ENCODE measurements at regions not wholly inside any gene's neighbourhood (a gene's known extent, or its start where the extent isn't known, plus 50 kb on each side); places are given as distances from the start of the nearest gene placed in this dataset.

DNA sequence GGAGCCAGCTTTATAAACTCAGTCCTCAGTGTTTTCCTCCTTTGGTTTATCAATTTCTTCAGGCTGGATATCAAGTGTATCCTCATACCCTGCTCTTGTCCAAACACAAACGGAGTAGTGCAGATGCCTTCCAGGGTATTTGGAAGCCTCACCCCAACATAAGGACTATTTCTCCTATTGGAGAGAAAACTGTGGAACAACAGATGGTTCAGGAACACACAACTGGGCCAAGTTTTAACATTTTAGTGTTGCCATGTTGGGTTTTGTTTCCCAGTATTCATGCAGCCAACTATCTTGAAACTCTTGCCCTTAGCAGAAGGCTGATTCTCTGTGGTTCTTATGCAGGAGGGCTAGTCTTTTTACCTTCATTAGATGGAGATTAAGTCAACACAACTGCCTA lies 398.1 kb downstream of the GABRB3 start:
- DNase-seq, result no peak

DNA sequence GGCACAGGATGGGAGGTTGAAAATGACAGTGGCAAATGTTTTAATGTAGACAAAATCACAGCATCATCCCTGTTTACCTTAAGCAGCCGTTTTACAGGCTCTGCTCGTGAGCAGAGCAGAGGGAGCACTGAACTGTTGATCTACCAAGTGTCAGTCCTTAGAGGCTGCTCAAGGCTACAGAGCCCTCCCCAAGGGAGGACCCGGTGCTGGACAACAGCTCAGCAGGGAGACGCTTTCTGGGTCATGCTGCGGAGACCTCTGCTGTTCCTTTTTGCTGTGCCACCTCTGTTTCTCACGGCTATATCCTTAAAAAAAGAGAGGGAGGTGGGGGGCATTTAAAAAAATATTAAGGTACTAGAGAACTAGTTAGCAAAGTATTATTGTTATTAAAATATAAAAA lies 400.2 kb downstream of the GABRB3 start:
- no peak for DNase-seq

GRCh38 chr15:26365077-26365476 lies 407.8 kb downstream of the GABRB3 start:
- DNase-seq, result no peak

DNA sequence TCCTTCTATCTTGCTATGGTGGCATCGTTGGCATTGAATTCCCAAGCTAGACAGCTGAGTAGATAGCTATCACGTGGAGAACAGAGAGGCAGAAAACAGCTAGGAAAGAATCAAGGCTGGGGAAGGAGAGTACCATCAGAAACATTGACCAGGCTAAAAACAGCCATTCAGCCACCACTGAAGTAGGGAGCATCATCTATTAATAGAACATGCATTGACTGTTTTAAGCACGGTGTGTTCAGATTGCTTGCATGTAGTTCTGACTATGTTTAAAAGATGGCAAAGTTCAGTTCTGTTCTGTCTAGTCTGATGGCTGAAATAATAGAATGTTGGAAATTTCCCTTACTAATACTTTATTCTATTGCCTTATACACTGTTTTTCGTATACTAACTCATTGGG lies 413.0 kb downstream of the GABRB3 start:
- no peak for DNase-seq

GRCh38 chr15:26358708-26359107 lies 414.2 kb downstream of the GABRB3 start:
- DNase-seq, result no peak

- DNase-seq, result no peak
These were observed 415.2 kb downstream of the GABRB3 start for GRCh38 chr15:26357653-26358052.

- no peak for DNase-seq
These were observed 417.3 kb downstream of the GABRB3 start for GRCh38 chr15:26355472-26356074.

GRCh38 chr15:26352909-26353308 lies 420.0 kb downstream of the GABRB3 start:
- DNase-seq, result no peak

DNA sequence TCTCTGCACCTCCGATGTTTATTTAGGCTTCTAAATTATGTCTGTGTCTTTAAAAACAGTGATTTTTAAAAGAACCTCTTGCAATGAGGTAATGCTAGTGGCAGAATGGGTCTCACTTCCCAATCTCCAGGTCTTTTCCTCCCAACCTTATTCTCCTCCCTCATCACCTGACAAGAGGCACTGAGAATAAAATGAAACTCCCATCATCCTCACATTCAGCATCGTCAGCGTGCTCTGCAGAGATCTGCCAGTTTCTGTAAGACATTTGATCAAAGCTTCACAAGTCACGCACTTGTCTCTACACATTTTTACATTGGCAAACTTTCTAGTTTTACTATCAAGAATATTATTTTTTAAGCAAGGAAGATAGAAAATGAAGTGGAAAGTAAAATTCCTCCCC lies 420.5 kb downstream of the GABRB3 start:
- no peak for DNase-seq

DNA sequence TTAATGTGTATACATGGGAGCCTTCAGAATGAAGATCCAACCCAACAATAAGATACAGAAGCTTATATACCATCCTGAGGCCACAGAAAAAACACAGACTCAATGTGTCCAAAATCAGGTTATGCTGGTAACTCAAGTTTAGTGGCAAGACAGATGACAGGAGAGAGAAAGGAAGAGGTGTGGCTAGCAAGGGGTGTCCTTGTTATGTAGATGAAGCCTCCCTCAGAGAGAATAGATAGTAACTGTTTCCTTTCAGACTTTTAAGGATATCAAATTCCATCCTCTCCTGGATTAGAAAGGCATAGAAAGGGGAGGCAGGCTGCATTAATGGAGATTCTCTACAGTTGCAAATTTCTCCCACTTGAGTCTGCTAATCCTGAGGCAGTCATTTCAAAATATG lies 447.4 kb downstream of the GABRB3 start:
- no peak for DNase-seq

GRCh38 chr15:26323566-26323965 lies 449.3 kb downstream of the GABRB3 start:
- no peak for DNase-seq

DNA sequence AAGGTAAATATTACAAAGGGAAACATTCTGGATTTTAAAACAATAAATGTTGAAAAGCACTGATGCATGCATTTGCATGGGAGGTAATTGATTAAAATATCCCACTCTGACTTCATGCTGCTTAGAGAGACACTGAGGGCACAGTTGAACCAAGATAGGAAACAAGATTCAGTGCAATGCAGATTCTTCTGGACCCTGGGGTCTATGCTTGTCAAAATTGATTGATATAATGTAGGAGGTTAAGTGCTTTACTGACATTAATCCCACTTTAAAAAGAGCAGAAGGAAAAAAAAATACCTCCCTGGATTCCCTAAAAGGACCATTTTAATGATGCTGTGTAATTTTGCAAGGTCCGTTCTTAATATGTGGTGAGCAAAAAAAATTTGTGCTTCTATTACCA lies 454.2 kb downstream of the GABRB3 start:
- DNase-seq, result no peak

DNA sequence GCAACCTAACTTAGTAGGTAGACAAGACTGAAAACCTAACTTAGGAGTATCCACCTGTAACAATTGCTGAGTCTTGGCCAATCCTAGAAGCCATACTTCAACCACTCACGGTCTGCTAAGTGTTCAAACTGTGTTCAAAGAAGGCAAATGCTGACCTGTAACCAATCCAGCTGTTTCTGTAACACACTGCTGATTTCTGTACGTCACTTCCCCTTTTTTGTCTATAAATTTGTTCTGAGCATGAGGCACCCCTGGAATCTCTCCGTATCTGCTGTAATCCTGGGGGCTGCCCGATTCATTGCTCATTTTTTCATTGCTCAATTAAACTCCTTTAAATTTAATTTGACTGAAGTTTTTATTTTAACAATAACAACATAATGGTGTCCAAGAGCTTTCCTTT lies 451.4 kb upstream of the ATP10A start:
- no peak for DNase-seq

DNA sequence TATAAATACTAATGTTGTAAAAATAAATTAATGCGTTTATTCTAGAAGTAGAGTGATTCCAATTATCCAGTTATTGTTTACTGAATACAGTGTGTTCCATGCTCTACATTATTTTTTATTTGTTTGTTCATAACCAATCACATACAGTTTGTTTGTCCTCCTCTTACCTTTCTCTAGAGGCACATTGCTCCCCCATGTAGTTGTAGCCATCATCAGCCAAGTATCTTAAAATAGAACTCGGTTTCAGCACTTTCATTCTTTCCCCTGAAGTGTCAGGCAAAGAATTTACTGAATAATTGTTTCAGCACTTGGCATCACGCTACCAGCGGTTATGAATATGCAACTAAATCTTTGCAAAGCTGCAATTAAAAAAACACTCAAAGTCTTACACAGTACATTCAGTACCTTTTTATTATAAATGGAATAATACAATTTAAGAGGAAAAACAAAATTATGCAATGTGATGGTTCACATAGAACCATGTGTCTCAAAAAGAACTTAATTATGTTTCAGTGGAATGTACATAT lies 448.6 kb upstream of the ATP10A start:
- DNase-seq, result no peak

- no peak for DNase-seq
These were observed 435.6 kb upstream of the ATP10A start for GRCh38 chr15:26298659-26299170.

DNA sequence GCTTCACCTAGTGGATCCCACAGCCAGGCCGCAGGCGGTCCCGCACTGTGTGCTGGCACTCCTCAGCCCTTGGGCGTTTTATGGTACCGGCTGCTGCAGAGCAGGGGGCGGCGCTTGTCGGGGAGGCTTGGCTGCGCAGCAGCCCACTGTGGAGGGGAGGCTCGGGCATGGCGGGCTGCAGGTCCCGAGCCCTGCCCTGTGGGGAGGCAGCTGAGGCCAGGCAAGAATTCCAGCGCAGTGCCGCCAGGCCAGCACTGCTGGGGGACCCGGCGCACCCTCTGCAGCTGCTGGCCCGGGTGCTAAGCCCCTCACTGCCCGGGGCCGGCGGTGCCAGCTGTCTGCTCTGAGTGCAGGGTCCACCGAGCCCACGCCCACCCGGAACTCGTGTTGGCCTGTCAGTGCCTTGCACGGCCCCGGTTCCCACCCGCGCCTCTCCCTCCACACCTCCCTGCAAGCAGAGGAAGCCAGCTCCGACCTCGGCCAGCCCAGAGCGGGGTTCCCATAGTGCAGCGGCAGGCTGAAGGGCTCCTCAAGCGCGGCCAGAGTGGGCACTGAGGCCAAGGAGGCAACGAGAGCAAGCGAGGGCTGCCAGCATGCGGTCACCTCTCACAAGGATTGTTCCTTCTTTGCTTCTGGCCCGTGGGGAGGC lies 435.0 kb upstream of the ATP10A start:
- no peak for DNase-seq

DNA sequence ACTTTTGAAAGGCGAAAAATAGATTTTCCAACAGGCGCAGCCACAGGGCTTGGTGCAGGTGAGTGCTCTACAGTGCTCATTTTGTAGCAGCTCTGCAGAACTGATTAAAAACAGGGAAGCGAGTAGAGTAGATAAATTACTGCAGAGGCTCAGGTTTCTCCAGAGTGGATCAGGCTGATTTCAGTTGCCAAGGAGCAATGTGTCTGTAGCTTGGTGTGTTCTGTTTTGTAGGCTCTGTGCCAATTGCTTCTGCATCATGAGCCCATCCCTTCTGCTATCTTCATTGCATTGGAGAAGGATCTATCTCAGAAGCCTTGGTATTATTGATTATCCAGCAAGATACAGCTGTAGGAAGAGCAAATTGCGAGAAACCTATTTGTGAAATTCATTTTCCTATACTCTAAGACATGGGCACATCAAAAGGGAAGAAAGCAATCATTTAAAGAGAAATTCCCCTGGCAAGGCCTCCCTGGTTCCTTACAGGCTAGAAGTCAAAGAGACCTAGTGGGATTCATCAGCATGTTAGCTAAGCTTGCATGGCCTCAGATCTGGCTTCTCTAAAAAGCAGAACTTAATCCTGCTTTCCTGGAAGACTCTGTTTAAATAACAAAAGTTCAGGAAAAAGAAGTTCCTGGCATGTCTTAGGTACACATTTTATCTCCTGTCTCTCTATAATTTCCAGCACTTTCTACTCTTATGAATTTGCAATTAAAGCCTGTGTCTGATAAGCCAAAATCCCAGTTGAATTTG lies 432.4 kb upstream of the ATP10A start:
- DNase-seq, result no peak

DNA sequence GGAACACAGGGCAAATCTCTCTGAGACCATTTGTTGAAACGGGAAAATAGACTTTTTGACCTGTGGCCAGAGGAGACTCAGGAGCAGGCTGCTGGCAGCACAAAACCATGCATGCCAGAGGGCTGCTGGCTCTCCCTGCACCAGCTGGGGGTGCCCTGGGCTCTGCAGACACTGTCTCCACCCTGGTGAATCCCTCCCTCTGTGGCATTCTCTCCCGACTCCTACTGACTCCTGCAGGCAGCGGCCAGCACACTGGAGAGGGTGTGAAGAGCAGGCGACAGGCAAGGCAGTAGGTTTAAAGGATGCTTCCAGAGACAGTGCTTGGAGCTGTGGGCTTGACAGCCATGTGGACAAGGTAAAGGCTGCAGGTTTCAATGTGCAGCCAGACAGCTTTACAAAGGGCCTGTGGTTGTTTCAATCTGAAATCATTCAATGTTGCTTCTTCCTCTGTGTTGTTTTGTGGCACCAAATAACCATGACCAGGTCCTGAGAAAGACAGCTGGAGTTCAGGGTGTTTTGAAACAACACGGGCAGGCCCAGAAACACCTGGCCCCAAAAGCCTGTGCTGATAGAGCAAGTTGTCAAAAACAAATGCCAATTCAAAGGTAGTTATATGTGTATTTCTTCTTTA lies 431.0 kb upstream of the ATP10A start:
- DNase-seq, result no peak

DNA sequence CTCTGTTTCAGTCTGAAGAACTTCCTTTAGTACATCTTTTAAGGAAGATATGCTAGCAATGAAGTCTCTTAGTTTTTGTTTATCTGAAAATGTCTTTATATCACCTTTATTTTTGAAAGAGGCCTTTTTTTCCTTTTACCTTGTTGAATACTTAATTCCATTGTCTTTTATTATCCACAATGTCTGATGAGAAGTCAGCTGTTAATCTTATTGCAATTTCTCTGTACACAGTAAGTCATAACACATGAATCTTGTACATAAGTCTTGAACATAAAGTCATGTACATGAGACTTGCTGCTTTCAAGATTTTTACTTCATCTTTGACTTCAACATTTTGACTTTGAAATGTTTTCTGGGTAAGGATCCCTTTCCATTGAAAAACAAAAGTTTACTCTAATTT lies 424.3 kb upstream of the ATP10A start:
- no peak for DNase-seq

GRCh38 chr15:26280281-26280680 lies 417.2 kb upstream of the ATP10A start:
- DNase-seq, result no peak

- no peak for DNase-seq
These were observed 398.8 kb upstream of the ATP10A start for GRCh38 chr15:26261966-26262365.

GRCh38 chr15:26261413-26261812 lies 398.3 kb upstream of the ATP10A start:
- no peak for DNase-seq

DNA sequence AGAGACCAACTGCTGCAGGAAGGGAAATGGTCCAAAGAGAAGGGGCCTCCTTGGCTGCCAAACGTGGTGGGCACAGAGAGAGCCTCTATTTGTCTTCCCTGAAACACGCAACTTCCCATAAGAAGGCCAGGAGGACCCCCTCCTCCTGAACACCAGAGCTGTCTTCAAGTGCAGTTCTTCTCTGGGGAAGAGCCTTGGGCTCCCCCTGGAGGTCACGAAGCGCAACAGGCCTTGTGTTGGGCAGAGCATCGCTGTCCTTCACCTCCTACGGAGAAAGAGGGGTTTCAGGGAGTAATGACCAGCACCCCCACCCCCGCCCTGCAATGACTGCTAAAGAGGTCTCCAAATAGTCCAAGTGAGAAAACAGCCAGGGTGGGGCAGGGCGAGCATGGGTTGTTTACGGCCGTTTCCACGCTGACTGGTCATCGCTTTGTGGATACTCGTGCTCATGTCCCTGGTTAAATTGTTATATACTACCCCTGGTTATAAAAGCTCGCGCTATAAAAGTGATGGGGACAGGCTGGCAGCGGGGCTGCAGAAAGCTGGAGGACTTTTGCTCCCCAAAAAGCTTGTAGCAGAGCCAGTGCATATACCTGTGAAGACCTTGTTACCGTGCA lies 397.5 kb upstream of the ATP10A start:
- peak; percentile 19 for DNase-seq

Data from activated CD8-positive, alpha-beta memory T cell treated with anti-CD3 and anti-CD28 coated beads, Interleukin-2, amount 50 U/mL, for 4 hours (primary cell).